AG09309 (cell line): ENCODE measurements at regions not wholly inside any gene's neighbourhood (a gene's known extent, or its start where the extent isn't known, plus 50 kb on each side); places are given as distances from the start of the nearest gene placed in this dataset.
A peak's percentile ranks its signal among the peaks of the same experiment; 100 is the strongest.
"Not testable (repeated sequence)": the region's sequence is repeated elsewhere in the genome, so short reads cannot be mapped to it uniquely, and the experiment has no call there.

Source experiments
- DNase-seq: peaks from one replicate; pipeline ENCODE4 v3.0.0-alpha.2; 2010; ENCODE audit warnings: low read depth
- H3K4me3 ChIP-seq: 2 replicates; pipeline ENCODE4 v1.5.1; 2011; ENCODE audit warnings: mild to moderate bottlenecking, low read depth, low read length, moderate library complexity; ENCODE audit not compliant: control insufficient read depth
- CTCF ChIP-seq: IDR thresholded peaks from 2 replicates; pipeline ENCODE4 v1.5.1; 2011; ENCODE audit warnings: mild to moderate bottlenecking, low read depth, low read length, inconsistent platforms; ENCODE audit not compliant: insufficient read depth, control insufficient read depth; ENCODE audit errors: missing control alignments

DNA sequence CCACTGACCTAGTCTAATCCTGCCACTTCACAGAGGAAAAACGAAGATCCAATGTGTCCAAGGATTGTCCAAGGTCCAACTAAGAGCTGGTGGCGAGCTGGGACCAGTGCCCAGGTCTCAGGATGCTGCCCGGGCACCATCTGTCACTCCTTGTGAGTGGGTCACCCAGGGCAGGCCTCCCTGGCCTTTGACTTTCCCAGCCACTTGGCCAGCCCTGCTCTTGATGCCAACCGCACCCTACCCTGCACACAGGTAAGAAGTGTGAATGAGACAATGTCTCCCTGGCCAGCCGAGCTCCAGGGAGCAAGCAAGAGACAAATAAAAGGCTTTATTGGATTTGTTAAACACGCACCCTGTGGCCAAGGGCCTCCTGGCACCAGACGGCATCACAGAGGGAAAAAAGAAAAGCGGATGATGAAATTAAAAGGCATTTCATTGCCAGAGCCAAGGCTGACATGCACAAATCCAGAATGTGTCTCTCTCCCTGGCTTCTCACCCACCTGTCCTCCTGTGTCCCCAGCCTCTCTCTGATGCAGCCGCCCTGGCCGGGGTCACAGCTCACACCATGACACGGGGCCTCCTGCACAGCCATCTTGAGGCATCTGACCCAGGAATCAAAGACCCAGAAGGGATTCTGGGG lies 72.8 kb downstream of the CAMK2N1 start:
- no peak for TF ChIP-seq CTCF
- H3K4me3 ChIP-seq = no peak overlapping the region
- no peak for DNase-seq

DNA sequence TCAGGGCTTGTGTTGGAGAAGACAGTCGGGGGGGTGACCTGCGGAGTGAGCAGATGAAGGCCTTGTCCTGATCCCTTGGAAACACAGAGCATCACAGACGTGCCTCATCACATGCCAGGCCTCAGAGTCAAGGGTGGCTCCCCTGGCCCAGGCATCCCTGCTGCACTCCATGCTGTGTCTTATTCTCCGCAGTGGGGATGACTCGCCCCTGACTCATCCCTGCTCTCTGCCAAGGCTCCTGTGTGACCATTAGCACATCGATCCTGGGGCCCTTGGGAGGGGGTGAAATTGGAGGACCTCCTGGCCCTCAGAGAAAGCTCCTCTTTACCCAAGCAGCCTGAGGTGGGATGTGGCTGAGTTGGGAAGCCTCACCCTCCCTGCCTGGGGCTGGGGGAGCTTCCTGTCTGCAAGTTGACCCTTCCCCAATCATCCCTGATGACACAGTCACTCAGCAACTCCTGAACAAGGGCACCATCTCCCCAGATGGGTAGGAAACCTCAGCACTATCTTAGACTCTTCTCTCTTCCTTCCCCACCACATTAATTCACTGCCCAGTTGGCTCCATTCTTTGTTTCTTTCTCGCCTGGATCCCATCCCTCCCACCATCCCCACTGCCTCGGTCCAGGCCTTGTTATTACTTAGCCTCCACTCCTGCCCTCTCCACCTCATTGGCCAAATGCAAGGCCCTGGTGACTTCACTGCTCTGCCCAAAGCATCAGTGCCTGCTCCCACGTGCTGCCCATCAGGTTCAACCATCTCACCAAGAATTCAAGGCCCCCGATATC lies 74.6 kb downstream of the CAMK2N1 start:
- DNase-seq = peak; percentile 58
- TF ChIP-seq CTCF = no peak
- no peak overlapping the region for H3K4me3 ChIP-seq

GRCh38 chr1:20410503-20410902 lies 75.5 kb downstream of the CAMK2N1 start:
- no peak overlapping the region for H3K4me3 ChIP-seq
- no peak for DNase-seq
- TF ChIP-seq CTCF = no peak

GRCh38 chr1:20409971-20410370 lies 76.0 kb downstream of the CAMK2N1 start:
- no peak for TF ChIP-seq CTCF
- no peak overlapping the region for H3K4me3 ChIP-seq

GRCh38 chr1:20409012-20409411 lies 77.0 kb downstream of the CAMK2N1 start:
- no peak for DNase-seq
- TF ChIP-seq CTCF = no peak
- H3K4me3 ChIP-seq = no peak overlapping the region

More at GRCh38 chr1:20409971-20410370, 76.0 kb downstream of the CAMK2N1 start:
- DNase-seq = no peak

GRCh38 chr1:20408133-20408650 lies 77.8 kb downstream of the CAMK2N1 start:
- not testable (repeated sequence) for DNase-seq, H3K4me3 ChIP-seq
